Right lobe of liver (tissue), 6 donors: ENCODE measurements at regions not wholly inside any gene's neighbourhood (a gene's known extent, or its start where the extent isn't known, plus 50 kb on each side); places are given as distances from the start of the nearest gene placed in this dataset.

Experiments used
- ATAC-seq, 4 donors: fragments of 200-7000 bp; cut with Tn5 transposase; one replicate each; pipeline ENCODE4 v1.9.1; 2020; ENCODE audit warnings: mild to moderate bottlenecking in 4 of 4, moderate library complexity in 4 of 4
- DNase-seq, 3 donors: peaks; one replicate each; pipeline ENCODE4 v3.0.0-alpha.2; 2020
- H3K27ac ChIP-seq, 3 donors: fragments of 200-600 bp; one replicate each; pipeline ENCODE4 v1.8.0; 2022
- H3K27me3 ChIP-seq, 2 donors: fragments of 200-600 bp; one replicate each; pipeline ENCODE4 v1.8.0; 2022
- H3K36me3 ChIP-seq, 4 donors: fragments of 200-600 bp; sonication (generic) in 1 of 4; one replicate each; pipeline versions ENCODE4 v1.5.1 to v1.8.0; 2017 to 2022; ENCODE audit warnings: control low read depth in 1 of 4
- H3K4me1 ChIP-seq, 4 donors: fragments of 200-600 bp; sonication (generic) in 1 of 4; one replicate each; pipeline versions ENCODE4 v1.5.1 to v1.8.0; 2017 to 2022; ENCODE audit warnings: control low read depth in 1 of 4
- H3K4me3 ChIP-seq, 3 donors: fragments of 200-600 bp; one replicate each; pipeline ENCODE4 v1.8.0; 2022
- H3K9me3 ChIP-seq, 4 donors: fragments of 200-600 bp; sonication (generic) in 1 of 4; one replicate each; pipeline versions ENCODE4 v1.5.1 to v1.8.0; 2017 to 2022; ENCODE audit warnings: control low read depth in 1 of 4
- POLR2A ChIP-seq: fragments of 450-650 bp; IDR thresholded peaks from one replicate; pipeline ENCODE4 v1.6.1; 2017; ENCODE audit warnings: antibody characterized with exemption, mild to moderate bottlenecking
- WGBS: methylation state at CpG from one replicate; pipeline ENCODE4 v1.1.6; 2018; ENCODE audit warnings: low coverage, low lambda C conversion rate; ENCODE audit not compliant: insufficient coverage; ENCODE audit errors: missing lambda C conversion rate; 5-methylcytosine and 5-hydroxymethylcytosine counted together
- intact Hi-C, 2 donors: fragments of 100-400 bp; cut with DNase I; formaldehyde crosslinking; loops; one replicate each; pipeline versions ENCODE4 v1.11.2 to v1.14.1; 2022
- TF ChIP-seq, protein P1 (sequence below), 4 donors: fragments of 200-600 bp in 3 of 4; fragments of 450-650 bp in 1 of 4; IDR thresholded peaks; one replicate each; pipeline versions ENCODE4 v1.5.1 to v1.8.0; 2016 to 2022; ENCODE audit warnings: antibody characterized with exemption in 4 of 4, mild to moderate bottlenecking in 2 of 4
- donor health status: DM: no; HTN: yes; CAD: no.
- donor health status: DM: no; HTN: no; CAD: no.
- donor health status: DM: no; HTN: no; CAD: no.
- donor health status: DM: no; HTN: yes; CAD: no.
- donor health status: DM: no; HTN: yes; CAD: no.

DNA sequence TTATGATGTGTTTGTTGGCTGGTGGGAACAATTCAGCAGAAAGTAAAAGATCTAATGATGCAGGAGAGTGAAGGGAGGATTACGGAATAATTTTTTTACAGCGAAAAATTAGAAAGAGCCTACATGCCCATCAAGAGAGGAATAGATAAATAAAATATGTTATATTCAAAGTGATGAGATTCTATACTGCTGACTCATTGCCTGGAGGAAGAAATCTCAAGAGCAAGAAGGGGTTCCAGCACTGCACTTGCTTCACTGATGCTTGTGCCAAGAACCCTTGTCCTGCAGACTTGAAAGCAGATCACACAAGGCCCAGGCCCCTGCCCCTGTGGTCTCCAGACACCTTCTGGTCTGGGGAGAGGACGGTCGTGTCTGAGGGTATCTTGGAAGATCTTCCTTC is 295.1 kb upstream of the POU3F1 start:
- WGBS, result 52% methylated on average over 4 of the region's 4 CpGs
- DNase-seq (no peak), ATAC-seq (no peak)
- Histone ChIP-seq H3K27ac (no peak overlapping the region), H3K36me3 (no peaks in the 10 kb centered on the region), H3K4me1 (no peaks in the 10 kb centered on the region), H3K4me3 (no peak overlapping the region), H3K27me3 (no peaks in the 10 kb centered on the region), H3K9me3 (no peaks in the 10 kb centered on the region)
- intact Hi-C loops, result no loop called here
- TF ChIP-seq, protein P1, sequence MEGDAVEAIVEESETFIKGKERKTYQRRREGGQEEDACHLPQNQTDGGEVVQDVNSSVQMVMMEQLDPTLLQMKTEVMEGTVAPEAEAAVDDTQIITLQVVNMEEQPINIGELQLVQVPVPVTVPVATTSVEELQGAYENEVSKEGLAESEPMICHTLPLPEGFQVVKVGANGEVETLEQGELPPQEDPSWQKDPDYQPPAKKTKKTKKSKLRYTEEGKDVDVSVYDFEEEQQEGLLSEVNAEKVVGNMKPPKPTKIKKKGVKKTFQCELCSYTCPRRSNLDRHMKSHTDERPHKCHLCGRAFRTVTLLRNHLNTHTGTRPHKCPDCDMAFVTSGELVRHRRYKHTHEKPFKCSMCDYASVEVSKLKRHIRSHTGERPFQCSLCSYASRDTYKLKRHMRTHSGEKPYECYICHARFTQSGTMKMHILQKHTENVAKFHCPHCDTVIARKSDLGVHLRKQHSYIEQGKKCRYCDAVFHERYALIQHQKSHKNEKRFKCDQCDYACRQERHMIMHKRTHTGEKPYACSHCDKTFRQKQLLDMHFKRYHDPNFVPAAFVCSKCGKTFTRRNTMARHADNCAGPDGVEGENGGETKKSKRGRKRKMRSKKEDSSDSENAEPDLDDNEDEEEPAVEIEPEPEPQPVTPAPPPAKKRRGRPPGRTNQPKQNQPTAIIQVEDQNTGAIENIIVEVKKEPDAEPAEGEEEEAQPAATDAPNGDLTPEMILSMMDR (IDR thresholded peaks at IDR 0.05), result no peak
- TF ChIP-seq POLR2A, result no peak

DNA sequence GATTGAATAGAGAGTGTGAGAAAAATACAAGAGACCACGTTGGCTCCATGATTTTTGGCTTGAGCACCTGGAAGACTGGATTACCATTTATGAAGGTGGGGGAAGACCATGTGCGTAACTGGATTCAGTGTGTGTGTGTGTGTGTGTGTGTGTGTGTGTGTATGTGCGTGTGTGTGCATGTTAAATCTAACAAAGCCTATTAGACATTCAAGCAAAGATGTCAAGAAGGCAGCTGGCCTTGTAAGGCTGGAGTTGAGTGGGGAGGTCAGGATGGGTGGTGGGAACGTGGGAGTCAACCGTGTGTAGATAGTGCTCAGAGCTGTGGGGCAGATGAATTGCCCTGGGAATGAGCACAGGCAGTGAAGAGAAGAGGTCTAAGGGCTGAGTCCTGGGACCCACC is 293.8 kb upstream of the POU3F1 start:
- H3K9me3 ChIP-seq, result no peaks in the 10 kb centered on the region
- no peaks in the 10 kb centered on the region for H3K4me1 ChIP-seq
- no peaks in the 10 kb centered on the region for H3K27me3 ChIP-seq
- H3K36me3 ChIP-seq, result no peaks in the 10 kb centered on the region
- WGBS, result 65% methylated on average over 5 of the region's 5 CpGs
- DNase-seq, result no peak
- ATAC-seq, result no peak
- H3K27ac ChIP-seq, result no peak overlapping the region
- TF ChIP-seq POLR2A, result no peak
- TF ChIP-seq, protein P1 (IDR thresholded peaks at IDR 0.05), result no peak
- no peak overlapping the region for H3K4me3 ChIP-seq
- intact Hi-C loops, result no loop called here

DNA sequence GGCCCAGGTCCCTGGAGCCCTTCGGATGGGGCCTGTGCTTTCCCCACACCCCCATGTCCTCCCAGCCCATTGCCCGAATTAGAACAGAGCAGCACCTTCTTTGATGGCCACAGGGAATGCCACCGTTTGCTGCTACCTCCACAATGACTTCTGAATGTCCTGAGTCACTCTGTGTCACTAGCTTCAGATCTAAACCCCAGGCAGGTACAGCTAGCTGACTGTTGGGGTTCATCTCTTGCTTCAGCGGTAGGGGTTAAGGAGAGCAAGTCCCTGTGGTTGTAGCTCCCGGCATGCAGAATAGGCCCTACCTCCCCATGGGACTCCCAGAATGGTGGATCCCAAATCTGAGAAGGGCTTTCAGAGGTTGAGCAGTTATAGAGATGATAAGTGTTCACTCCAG is 291.1 kb upstream of the POU3F1 start:
- no peak overlapping the region for H3K4me3 ChIP-seq

DNA sequence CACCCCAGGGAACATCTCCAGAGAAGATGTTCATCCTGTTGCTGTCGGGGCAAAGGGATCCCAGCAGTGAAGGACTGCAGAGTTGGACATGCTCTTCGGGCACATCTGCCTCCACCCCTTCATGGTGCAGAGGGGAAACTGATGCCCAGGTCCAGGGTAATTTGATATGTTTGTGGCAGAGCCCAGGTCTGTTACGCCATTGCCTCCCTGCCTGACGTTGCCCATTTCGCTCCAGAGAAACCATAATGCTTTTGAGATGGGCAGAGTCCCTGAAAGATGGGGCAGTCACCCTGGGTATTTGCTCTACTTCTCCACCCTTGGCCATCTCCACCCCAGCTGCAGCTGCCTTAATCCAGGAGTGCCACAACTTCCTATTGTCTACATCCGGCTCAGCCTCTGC is 290.4 kb upstream of the POU3F1 start:
- no peaks in the 10 kb centered on the region for H3K9me3 ChIP-seq
- intact Hi-C loops, result no loop called here

More for the DNA sequence above, 291.1 kb upstream of the POU3F1 start:
- DNase-seq (no peak), ATAC-seq (no peak)
- Histone ChIP-seq H3K36me3 (no peaks in the 10 kb centered on the region), H3K4me1 (no peaks in the 10 kb centered on the region), H3K9me3 (no peaks in the 10 kb centered on the region), H3K27me3 (no peaks in the 10 kb centered on the region), H3K27ac (no peak overlapping the region)
- intact Hi-C loops, result no loop called here
- TF ChIP-seq, protein P1 (IDR thresholded peaks at IDR 0.05), result no peak
- TF ChIP-seq POLR2A, result no peak
- WGBS, result 48% methylated on average over 3 of the region's 5 CpGs

More for the DNA sequence above, 290.4 kb upstream of the POU3F1 start:
- no peak for DNase-seq
- no peak for ATAC-seq
- no peak for TF ChIP-seq POLR2A
- TF ChIP-seq, protein P1 (IDR thresholded peaks at IDR 0.05), result no peak
- Histone ChIP-seq H3K27ac (no peak overlapping the region), H3K27me3 (no peaks in the 10 kb centered on the region), H3K4me3 (no peak overlapping the region), H3K36me3 (no peaks in the 10 kb centered on the region), H3K4me1 (no peaks in the 10 kb centered on the region)
- WGBS, result no CpG with 5 or more reads among the region's 6 CpGs
